ENCODE measurements at regions not wholly inside any gene's neighbourhood (a gene's known extent, or its start where the extent isn't known, plus 50 kb on each side); places are given as distances from the start of the nearest gene placed in this dataset.
"Not testable (repeated sequence)": the region's sequence is repeated elsewhere in the genome, so short reads cannot be mapped to it uniquely, and the experiment has no call there.

DNA sequence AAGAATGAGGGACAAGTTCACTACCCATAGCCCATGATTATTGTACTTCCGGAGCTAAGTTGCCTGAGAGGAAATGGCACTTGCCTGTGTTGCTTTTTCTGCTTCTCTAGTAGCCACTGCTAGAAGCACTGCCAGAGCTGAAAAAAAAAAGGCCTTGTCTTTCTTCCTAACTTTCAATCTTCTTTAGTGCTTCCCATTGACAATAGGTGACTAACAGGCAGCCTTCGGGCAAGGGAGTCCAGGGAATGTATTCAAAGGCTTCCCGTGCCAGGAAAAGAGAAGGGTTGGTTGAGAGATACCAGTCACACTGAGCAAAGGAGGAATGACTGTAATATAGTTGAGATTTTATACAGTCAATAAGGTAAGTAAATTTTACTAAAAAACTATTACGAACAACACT is 242.0 kb downstream of the CALCRL start:
- DNase-seq (ENCODE audit: low read depth, low spot score) = no peak

DNA sequence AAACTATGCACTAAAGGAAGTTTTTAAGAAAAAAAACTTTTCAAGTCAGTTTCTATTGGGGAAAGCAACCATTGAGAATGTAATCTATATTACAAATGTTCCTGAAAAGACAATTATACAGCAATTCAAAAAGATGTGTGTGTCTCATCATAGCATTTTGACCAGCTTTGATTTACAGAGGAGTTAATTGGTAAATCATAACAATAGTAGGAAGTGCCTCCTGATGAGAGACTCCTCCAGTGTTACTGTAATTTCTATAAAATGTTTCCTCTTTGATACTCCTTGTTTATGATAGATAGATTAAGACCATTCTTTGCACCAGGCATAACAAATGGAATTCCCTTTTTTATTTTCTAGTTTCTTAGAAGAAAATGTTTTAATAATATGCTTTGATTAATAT is 249.9 kb downstream of the CALCRL start:
- no peak for DNase-seq (ENCODE audit: low read depth, low spot score)

DNA sequence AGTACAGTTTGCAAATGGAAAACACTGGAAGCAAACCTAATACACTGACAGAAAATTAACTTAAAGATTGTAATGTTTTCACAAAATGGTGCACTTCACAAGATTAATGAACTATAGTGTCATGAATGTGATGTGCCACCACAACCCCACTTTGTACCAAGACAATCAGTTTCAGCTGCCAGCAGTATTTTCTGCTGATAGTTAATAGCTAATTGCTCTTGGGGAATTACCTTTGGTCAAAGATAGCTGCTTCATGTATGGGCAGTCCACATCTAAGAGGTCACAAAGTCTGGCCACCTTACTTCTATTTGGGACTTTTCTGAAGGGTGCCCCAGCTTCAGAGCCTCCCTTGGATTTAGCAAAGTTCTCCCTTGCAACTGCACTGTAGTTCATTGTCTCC is 254.0 kb downstream of the CALCRL start:
- DNase-seq (ENCODE audit: low read depth, low spot score) = no peak

DNA sequence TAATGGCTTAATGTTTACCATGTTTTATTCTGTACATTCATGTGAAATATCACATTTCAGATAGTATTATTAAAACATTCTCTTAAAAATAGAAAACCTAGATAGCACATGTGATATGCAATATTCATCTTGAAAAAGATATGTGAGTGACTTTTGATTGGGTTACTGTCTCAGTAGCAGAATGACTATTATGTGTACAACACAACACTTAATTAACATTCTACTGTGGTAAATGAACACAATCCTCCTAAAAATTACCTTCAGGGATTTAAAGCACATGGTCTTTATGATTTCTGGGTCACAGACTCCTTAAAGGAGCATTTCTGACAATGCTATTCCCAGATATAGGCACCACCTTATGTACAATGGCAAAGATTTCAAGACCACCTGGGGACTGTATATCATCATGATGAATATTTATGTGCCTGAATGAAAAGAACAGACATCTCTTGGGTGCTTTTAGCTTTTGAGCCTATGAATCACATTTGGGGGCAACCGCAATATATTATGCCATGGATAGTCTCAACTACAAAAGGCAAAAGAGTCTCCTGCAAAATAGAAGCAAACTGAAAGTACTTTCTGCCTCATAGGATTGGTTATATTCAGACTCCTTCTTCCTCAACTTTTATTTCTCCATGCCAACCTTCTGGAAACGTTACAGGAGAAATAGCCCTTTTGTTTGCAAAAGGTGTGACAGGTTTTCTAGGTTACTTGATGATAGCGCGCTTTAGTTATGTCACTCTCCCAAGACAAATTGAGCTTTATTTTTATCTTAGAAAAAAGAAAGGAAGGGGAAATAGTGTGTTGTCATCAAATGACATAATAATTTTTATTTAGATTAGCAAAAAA is 259.0 kb downstream of the CALCRL start:
- DNase-seq (ENCODE audit: low read depth, low spot score) = no peak

DNA sequence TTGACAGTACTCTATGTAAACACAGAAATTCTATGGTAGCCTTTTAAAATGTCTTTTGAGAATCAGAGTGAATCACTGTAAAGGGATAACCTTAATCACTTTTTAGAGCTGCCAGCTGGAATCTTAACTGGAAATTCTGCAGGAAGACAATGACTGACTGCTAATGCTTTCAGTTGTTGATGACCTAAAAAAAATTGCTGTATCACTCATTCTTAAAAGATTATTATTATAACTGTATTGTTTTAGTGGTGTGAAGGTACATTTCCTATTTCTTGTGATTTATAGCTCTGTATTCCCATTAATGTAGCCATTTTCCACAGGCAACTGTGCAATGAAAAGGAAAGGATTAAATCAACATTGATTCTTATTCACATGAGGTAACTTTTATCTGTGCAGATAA is 260.5 kb downstream of the CALCRL start:
- no peak for DNase-seq (ENCODE audit: low read depth, low spot score)

DNA sequence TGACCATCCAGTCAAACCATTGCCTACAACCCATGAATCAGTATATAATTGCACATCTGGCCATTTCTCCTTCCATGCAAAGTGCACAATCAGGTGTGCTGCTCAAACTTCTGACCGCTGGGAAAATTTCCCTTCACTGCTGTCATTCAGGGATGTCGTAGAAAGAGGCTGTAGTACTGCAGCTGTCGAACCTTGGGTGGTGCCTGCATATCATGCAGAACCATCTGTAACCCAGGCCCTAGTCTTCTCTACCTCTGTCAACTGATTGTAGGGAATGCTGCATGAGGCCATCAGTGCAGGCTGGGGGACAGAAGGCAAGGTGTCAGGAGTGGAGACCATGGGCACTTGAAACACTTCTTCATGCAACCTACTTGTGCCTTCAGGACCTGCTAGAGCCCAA is 267.5 kb downstream of the CALCRL start:
- no peak for DNase-seq (ENCODE audit: low read depth, low spot score)

DNA sequence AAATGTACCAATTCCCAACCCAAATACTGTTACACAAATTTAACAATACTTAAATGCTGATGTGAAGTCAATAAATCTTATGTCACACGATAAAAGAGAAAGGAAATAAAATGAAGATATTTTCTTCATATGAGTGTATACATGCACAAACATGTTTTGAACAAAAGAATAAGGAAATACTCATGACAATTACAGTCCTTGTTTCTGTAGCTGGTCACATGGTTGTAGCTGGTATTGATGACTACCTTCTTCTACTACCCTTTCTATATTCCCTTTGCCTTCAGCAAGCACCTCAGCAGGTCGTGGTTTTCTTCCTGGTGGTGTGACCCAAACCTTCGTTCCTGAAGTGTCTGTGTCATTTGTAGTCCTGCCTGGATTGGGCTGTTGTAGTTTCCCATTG is 269.2 kb downstream of the CALCRL start:
- DNase-seq (ENCODE audit: low read depth, low spot score) = not testable (repeated sequence)

DNA sequence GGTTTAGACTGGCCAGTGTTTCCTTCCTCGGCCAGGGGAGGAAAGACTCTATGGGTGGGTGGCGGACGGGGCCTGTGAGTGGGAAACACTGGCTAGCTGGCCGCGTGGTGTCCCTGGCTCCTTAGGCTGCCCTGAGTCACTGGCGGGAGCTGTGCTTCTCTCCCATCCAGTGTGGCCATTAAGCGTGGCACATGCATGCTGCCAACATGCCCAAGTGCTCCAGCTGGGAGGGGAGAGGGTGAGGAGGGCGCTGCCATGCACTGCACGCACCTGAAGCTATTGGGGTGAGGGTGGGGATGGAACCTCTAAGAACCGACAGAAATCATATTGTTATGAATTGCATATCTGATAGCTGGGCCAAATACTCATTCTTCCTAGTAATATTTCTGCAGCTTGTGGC is 270.8 kb downstream of the CALCRL start:
- DNase-seq (ENCODE audit: low read depth, low spot score) = no peak

DNA sequence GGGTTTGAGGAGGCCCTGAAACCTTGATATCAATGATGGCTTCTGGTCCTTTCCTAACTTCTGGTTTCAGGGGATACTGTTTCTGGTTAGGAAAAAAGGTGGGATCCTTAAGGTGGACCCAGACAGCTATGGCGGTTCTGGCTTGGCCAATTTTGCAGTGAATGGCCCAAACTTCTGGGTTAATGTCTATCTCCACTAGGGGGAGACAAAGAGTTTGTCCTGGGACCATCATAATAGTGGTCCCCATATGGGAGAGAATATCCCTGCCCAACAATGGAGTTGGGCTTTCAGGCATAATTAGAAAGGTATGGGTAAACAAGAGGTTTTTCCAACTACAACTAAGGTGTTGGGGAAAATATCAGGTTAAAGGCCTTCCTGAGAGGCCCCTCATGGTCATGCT is 273.5 kb downstream of the CALCRL start:
- no peak for DNase-seq (ENCODE audit: low read depth, low spot score)

DNA sequence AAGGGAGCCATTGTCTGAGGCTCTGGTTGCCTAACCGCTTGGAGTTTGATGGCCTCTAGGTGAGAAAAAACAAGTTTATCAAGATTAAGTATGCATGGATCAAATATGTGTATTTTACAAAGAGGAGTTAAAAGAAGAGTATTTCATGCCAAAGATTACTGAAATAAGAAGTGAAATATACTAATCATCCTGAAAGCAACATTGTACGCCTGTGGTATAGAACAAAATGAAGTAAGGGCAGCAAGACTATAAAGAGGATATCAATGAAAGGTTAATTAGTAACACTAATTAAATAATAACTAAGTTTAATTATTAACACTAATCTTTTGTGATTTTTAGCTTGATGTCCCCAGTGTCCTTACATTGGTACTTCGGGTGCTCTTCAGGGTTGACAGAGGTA is 276.7 kb downstream of the CALCRL start:
- DNase-seq (ENCODE audit: low read depth, low spot score) = no peak

DNA sequence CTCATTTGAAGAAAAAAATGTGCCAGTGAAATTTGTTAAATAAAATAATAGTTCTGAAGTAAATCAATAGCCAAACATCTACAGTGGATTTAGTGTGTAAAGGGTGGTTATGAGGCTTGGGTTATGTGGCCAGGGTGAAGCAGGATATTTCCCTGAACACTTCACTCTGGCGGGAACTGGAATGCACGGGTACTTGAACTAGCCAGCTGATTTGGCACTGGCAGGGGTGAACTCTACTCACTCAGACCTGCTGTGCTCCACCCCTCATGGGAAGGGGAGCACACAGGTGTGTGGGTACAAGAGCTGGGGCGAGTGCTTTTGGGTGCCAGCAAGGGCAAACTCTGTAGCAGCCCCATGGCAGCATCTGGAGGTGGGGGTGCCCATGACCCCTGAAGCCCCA is 278.2 kb downstream of the CALCRL start:
- DNase-seq (ENCODE audit: low read depth, low spot score) = no peak

DNA sequence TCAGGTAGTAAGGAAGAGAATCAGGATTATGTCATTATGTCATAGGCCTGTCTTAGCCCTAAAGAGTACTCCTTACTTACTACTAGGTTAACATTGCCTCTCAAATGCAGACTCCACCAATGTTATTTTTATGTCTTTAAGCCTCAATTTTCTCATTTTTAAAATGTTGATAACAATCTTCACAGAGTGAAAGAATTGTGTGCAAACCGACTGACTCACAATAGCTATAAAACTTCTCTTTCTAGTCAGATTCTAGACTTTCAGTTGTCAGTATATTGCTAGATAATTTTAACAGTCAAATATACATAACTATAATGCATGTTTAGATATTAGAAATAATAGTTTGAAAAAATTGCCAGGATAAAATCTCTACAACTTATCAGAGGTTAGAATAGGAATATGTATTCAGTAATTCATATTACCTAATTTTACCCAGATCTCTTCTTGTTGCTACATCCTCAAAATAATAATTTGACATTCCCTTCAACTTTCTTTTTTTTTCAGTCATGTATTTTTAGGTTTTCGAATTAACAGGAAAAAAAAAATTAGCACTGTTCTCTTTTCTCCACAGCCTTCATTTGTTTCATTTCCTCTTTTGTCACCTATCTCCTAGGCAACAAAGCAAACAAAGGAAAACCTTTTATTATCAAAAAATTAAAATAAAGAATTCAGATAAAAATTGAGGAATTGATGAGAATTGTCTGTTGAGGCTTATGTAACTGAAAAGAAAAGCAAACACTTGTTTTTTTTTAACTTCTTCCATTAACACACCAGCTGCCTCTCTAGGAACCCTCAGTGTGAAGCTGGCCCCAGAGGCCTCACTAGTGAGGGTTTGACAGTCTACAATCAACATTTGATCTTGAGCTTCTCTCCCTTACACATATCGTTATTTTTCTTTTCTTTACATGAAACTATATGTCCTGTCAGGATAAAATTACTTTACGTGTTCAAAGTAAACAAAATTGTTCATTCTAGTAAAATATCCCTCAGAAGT is 279.0 kb downstream of the CALCRL start:
- no peak for DNase-seq (ENCODE audit: low read depth, low spot score)

DNA sequence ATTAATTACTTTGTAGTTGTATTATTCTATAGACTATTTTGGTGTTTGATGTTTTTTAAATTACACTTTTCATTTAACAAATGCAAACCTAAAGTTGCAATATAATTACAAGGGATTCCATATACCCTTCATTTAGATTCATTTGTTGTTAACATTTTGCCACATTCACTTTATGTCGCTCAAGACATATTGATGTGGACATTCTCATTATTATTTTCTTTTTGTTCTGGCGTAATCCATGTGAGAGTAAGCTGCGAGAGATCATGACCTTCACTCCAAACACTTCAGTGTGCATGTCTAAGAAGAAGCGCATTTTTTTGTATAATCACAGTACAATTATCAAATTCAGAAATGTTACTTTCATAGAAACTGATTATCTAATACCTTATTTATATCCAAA is 280.6 kb downstream of the CALCRL start:
- DNase-seq (ENCODE audit: low read depth, low spot score) = no peak

DNA sequence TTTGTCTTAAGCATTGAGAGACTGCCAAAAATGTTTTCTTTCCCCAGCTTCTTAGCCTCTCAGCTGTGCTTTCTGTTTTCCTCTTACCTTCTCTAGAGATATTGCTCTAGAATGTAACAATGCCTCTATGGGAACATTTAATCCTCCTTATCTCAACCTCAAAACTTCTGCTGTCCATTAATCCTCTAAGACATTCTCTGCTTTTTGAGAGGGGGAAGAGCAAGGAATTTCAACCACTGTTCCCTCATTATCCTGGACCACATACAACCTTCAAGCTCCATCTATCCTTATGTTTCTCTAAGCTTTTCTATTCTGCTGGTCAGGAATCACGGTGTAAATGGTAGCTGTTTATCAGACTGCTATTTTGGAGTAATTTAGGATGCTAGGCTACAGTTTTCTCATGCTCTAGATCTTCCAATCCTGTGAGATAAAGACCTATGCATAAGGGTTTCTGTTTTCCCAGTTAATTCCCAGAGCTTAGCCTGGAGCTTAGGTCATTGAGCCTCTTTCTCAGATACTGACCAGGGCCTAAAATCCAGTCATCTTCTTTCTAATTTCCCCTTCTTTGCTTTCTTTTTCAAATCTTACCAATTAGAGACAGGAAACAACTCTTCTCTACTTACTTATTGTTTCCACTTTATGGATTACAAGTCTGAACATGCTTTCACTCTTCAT is 282.0 kb downstream of the CALCRL start:
- no peak for DNase-seq (ENCODE audit: low read depth, low spot score)

DNA sequence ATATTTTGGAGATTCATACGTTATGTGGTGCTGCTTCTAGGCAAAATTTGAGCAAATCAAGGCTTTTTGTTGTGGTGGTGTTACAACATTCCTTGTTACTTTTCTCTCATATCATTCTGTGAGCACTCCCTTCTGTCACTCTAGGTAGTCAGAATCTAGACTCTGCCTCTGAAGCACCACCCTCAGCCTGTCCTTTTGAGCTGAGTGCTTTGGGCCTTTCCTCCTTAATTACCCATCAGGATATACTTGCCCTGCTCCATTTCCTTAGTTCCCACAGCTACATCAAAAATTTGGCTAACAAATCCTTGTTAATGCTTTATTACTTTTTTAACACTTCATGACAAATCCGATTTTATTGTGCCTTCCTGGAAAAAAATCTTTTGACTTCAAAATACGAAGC is 289.6 kb downstream of the CALCRL start:
- no peak for DNase-seq (ENCODE audit: low read depth, low spot score)

DNA sequence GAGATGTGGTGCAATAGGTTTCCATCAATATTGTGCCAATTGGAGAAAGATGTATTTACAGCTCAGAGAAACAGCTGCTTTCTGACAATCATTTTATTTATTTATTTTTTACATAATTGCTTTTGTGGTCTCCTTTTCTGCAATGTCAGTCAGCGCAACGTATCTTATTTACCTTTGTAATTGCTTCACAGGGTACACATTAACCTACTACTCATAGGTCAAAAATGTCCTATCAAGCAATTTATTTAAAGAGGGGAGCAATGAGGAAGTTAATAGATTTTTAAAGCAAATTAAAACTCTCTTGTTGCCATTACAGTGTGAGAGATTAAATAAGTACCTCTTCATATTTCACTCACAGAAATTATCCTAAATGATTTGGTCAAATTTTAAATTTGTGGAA is 291.0 kb downstream of the CALCRL start:
- no peak for DNase-seq (ENCODE audit: low read depth, low spot score)

DNA sequence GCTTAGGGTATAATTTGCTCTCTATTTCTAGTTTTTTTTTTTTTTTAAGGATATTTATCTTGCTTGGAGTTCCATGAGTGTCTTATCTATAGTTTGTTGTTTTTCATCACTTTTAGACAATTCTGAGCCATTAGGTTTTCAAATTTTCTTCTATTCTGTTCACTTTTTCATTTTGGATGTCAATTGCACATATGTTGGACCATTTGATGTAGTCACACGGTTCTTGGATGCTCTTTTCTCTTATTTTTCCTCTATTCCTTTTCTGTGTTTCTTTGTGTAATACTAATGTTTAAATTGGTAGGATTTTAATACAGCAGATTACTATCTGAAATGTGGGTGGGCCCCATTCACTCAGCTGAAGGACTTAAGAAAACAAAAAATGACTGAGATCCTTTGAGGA is 292.6 kb downstream of the CALCRL start:
- no peak for DNase-seq (ENCODE audit: low read depth, low spot score)

DNA sequence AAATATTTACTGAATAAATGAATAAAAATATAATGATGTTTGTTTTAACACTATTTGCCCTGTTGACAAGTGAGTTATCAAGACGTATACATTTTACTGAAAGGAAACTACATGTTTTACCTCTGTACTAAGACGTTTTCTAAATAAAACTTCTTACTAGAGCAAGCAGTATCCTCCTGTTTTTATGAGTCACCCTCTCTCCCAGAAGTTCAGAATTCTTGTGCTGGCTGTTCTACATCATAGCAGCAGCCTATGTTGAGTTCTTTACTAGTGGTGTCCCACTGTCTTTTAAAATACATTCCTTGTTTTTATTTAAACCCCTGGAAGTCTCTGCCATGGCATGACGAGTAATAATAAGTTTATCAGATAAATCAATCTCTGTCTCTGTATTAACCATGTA is 297.4 kb downstream of the CALCRL start:
- DNase-seq (ENCODE audit: low read depth, low spot score) = no peak

DNA sequence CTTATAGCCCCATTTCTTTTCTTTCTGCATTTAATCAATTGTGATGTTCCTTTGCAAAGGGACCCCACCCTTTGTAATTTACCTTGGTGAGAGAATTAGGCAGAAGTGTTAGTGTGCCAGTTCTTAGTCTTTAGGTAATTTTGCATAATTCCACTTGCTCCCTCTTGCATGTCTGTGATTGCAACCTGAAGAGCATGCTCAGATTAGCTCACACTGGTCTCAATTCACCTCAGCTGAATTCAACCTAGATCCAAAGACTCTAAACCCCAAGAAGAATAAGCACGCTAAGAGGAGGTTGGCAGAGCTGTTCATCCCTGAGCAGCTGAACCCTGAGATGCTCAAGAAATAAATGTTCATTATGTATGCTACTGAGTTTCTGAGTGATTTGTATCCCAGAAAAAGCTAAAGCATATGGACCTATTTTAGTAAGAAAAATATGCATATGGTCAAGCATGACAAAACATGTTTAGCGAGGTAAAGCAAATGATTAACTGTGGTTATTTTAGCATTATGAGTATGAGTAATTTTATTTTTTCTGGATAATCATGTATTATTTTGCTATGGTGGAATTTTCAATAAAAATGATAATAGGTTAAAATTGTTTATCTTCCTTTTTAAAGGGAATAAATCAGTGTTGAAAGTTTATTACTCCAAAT is 299.2 kb upstream of the ZSWIM2 start:
- DNase-seq (ENCODE audit: low read depth, low spot score) = no peak

DNA sequence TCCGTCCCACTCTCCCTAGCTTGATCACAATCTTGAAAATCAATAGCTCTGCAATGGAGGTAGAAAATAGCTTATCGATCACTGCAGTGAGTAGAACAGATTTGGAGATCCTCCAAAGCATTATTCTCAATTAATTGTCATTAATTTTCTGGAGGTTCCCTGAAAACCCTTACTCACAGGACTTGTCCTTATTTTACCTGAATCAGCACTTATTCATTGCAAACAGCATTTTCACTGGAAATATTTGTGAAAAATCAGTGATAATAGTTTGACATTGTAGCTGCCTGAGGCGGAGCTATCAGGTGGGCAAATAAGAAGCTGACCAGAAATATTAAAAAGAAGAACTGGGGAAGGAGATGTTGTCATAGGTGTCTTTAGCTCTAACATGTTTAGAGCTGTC is 294.6 kb upstream of the ZSWIM2 start:
- DNase-seq (ENCODE audit: low read depth, low spot score) = no peak

DNA sequence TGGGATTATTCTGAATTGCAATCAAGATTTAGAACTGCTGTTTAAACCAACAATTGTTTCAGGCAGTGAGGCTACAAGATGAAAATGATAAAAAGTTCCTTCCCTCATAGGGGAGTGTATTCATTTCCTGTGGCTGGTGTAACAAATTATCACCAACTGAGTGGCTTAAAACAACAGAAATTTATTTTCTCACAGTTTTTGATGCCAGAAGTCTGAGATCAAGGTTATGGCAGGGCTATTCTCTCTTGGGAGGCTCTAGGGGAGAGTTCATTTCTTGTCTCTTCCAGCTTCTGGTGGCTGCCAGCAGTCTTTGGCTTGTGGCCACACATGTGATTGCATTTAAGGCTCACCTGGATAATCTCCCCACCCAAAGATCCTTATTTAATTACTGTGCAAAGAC is 290.5 kb upstream of the ZSWIM2 start:
- DNase-seq (ENCODE audit: low read depth, low spot score) = no peak

DNA sequence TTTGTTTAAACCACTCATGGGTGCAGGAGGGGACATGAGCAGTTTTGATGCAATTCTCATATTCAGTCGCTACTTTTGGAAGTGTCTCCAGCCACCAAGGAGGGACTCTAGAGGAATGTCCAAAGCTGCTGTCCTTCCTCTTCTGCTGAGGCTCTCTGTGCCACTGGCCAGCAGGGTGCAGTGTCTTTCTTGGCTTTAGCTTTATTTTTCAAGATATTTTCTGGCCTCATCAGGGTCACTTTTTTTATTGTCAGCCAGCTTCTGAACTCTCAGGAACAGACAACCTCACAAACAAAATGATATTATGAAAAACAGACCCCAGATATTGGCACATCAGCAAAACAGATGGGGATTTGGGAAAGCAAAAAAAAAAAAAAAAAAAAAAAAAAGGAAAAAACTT is 289.3 kb upstream of the ZSWIM2 start:
- DNase-seq (ENCODE audit: low read depth, low spot score) = no peak

All from iPS DF 19.7 (cell line).